Activated naive CD8-positive, alpha-beta T cell treated with anti-CD3 and anti-CD28 coated beads for 36 hours (primary cell): ENCODE measurements at regions not wholly inside any gene's neighbourhood (a gene's known extent, or its start where the extent isn't known, plus 50 kb on each side); places are given as distances from the start of the nearest gene placed in this dataset.

Source experiments
- DNase-seq: peaks from one replicate; pipeline ENCODE4 v3.0.0; 2021
- H3K27ac Mint-ChIP-seq: one replicate; pipeline ENCODE4 v1.8.0; 2022; ENCODE audit warnings: mild to moderate bottlenecking, moderate library complexity, mixed read lengths
- H3K27me3 Mint-ChIP-seq: one replicate; pipeline ENCODE4 v1.8.0; 2022; ENCODE audit warnings: mild to moderate bottlenecking, mixed read lengths
- H3K36me3 Mint-ChIP-seq: one replicate; pipeline ENCODE4 v1.8.0; 2021; ENCODE audit warnings: mild to moderate bottlenecking, mixed read lengths
- H3K4me1 Mint-ChIP-seq: one replicate; pipeline ENCODE4 v1.8.0; 2021; ENCODE audit warnings: mixed read lengths
- H3K4me3 Mint-ChIP-seq: one replicate; pipeline ENCODE4 v1.8.0; 2022; ENCODE audit warnings: mild to moderate bottlenecking, moderate library complexity, mixed read lengths
- H3K9me3 Mint-ChIP-seq: one replicate; pipeline ENCODE4 v1.8.0; 2022; ENCODE audit warnings: mixed read lengths

- peaks cover 14% of the 10 kb centered on the region for H3K27me3 Mint-ChIP-seq
- H3K4me3 Mint-ChIP-seq = no peak overlapping the region
- no peaks in the 10 kb centered on the region for H3K36me3 Mint-ChIP-seq
- H3K4me1 Mint-ChIP-seq = no peaks in the 10 kb centered on the region
- H3K9me3 Mint-ChIP-seq = no peaks in the 10 kb centered on the region
- no peak for DNase-seq
- no peak overlapping the region for H3K27ac Mint-ChIP-seq
These were observed 493.6 kb downstream of the EPM2A start for GRCh38 chr6:145241721-145242120.

GRCh38 chr6:145244349-145245100 lies 490.8 kb downstream of the EPM2A start:
- DNase-seq = no peak
- Mint-ChIP-seq H3K9me3 (no peaks in the 10 kb centered on the region), H3K27ac (no peak overlapping the region), H3K4me3 (no peak overlapping the region), H3K36me3 (no peaks in the 10 kb centered on the region), H3K27me3 (peaks cover 8% of the 10 kb centered on the region), H3K4me1 (no peaks in the 10 kb centered on the region)

GRCh38 chr6:145245119-145245518 lies 490.2 kb downstream of the EPM2A start:
- Mint-ChIP-seq H3K36me3 (no peaks in the 10 kb centered on the region), H3K27me3 (peaks cover 8% of the 10 kb centered on the region), H3K4me1 (no peaks in the 10 kb centered on the region), H3K4me3 (no peak overlapping the region), H3K27ac (no peak overlapping the region), H3K9me3 (no peaks in the 10 kb centered on the region)
- no peak for DNase-seq

- no peak overlapping the region for H3K4me3 Mint-ChIP-seq
- no peaks in the 10 kb centered on the region for H3K4me1 Mint-ChIP-seq
- H3K9me3 Mint-ChIP-seq = no peaks in the 10 kb centered on the region
- no peaks in the 10 kb centered on the region for H3K36me3 Mint-ChIP-seq
- no peak for DNase-seq
- H3K27me3 Mint-ChIP-seq = no peaks in the 10 kb centered on the region
- H3K27ac Mint-ChIP-seq = no peak overlapping the region
These were observed 487.5 kb downstream of the EPM2A start for GRCh38 chr6:145247692-145248419.

- Mint-ChIP-seq H3K4me3 (no peak overlapping the region), H3K27me3 (no peaks in the 10 kb centered on the region), H3K4me1 (no peaks in the 10 kb centered on the region), H3K36me3 (no peaks in the 10 kb centered on the region), H3K27ac (no peak overlapping the region), H3K9me3 (no peaks in the 10 kb centered on the region)
- no peak for DNase-seq
These were observed 484.9 kb downstream of the EPM2A start for GRCh38 chr6:145250436-145250835.

GRCh38 chr6:145252737-145253136 lies 482.6 kb downstream of the EPM2A start:
- Mint-ChIP-seq H3K36me3 (no peaks in the 10 kb centered on the region), H3K27me3 (no peaks in the 10 kb centered on the region), H3K9me3 (no peaks in the 10 kb centered on the region), H3K4me3 (no peak overlapping the region), H3K27ac (no peak overlapping the region), H3K4me1 (no peaks in the 10 kb centered on the region)
- DNase-seq = no peak

GRCh38 chr6:145254649-145255401 lies 480.5 kb downstream of the EPM2A start:
- DNase-seq = no peak
- Mint-ChIP-seq H3K36me3 (no peaks in the 10 kb centered on the region), H3K4me1 (no peaks in the 10 kb centered on the region), H3K9me3 (no peaks in the 10 kb centered on the region), H3K4me3 (no peak overlapping the region), H3K27ac (no peak overlapping the region), H3K27me3 (no peaks in the 10 kb centered on the region)

GRCh38 chr6:145257704-145258103 lies 477.6 kb downstream of the EPM2A start:
- Mint-ChIP-seq H3K4me3 (no peak overlapping the region), H3K36me3 (no peaks in the 10 kb centered on the region), H3K9me3 (no peaks in the 10 kb centered on the region)

GRCh38 chr6:145258122-145258521 lies 477.2 kb downstream of the EPM2A start:
- Mint-ChIP-seq H3K27ac (no peak overlapping the region), H3K4me1 (no peaks in the 10 kb centered on the region), H3K9me3 (no peaks in the 10 kb centered on the region), H3K27me3 (no peaks in the 10 kb centered on the region), H3K36me3 (no peaks in the 10 kb centered on the region), H3K4me3 (no peak overlapping the region)
- DNase-seq = no peak

More at GRCh38 chr6:145257704-145258103, 477.6 kb downstream of the EPM2A start:
- no peaks in the 10 kb centered on the region for H3K27me3 Mint-ChIP-seq
- H3K4me1 Mint-ChIP-seq = no peaks in the 10 kb centered on the region
- H3K27ac Mint-ChIP-seq = no peak overlapping the region
- no peak for DNase-seq

GRCh38 chr6:145260484-145261175 lies 474.7 kb downstream of the EPM2A start:
- no peaks in the 10 kb centered on the region for H3K4me1 Mint-ChIP-seq

GRCh38 chr6:145261758-145262157 lies 473.6 kb downstream of the EPM2A start:
- no peak overlapping the region for H3K4me3 Mint-ChIP-seq
- no peaks in the 10 kb centered on the region for H3K36me3 Mint-ChIP-seq
- no peaks in the 10 kb centered on the region for H3K4me1 Mint-ChIP-seq
- H3K9me3 Mint-ChIP-seq = no peaks in the 10 kb centered on the region
- no peaks in the 10 kb centered on the region for H3K27me3 Mint-ChIP-seq
- no peak overlapping the region for H3K27ac Mint-ChIP-seq
- DNase-seq = no peak

More at GRCh38 chr6:145260484-145261175, 474.7 kb downstream of the EPM2A start:
- Mint-ChIP-seq H3K36me3 (no peaks in the 10 kb centered on the region), H3K4me3 (no peak overlapping the region), H3K27ac (no peak overlapping the region), H3K9me3 (no peaks in the 10 kb centered on the region), H3K27me3 (no peaks in the 10 kb centered on the region)
- DNase-seq = no peak

- Mint-ChIP-seq H3K36me3 (no peaks in the 10 kb centered on the region), H3K27ac (no peak overlapping the region), H3K4me1 (no peaks in the 10 kb centered on the region), H3K4me3 (no peak overlapping the region), H3K9me3 (no peaks in the 10 kb centered on the region), H3K27me3 (no peaks in the 10 kb centered on the region)
- DNase-seq = no peak
These were observed 472.5 kb downstream of the EPM2A start for GRCh38 chr6:145262771-145263170.

GRCh38 chr6:145263778-145264211 lies 471.5 kb downstream of the EPM2A start:
- no peak for DNase-seq
- H3K36me3 Mint-ChIP-seq = no peaks in the 10 kb centered on the region
- no peaks in the 10 kb centered on the region for H3K27me3 Mint-ChIP-seq
- H3K4me1 Mint-ChIP-seq = no peaks in the 10 kb centered on the region
- no peaks in the 10 kb centered on the region for H3K9me3 Mint-ChIP-seq
- H3K27ac Mint-ChIP-seq = no peak overlapping the region
- H3K4me3 Mint-ChIP-seq = no peak overlapping the region

GRCh38 chr6:145266432-145267075 lies 468.8 kb downstream of the EPM2A start:
- no peaks in the 10 kb centered on the region for H3K27me3 Mint-ChIP-seq
- no peak for DNase-seq
- no peaks in the 10 kb centered on the region for H3K36me3 Mint-ChIP-seq
- no peak overlapping the region for H3K4me3 Mint-ChIP-seq
- H3K27ac Mint-ChIP-seq = no peak overlapping the region
- no peaks in the 10 kb centered on the region for H3K9me3 Mint-ChIP-seq
- no peaks in the 10 kb centered on the region for H3K4me1 Mint-ChIP-seq
